GM21381 (cell line): ENCODE measurements at regions not wholly inside any gene's neighbourhood (a gene's known extent, or its start where the extent isn't known, plus 50 kb on each side); places are given as distances from the start of the nearest gene placed in this dataset.
"Not testable (repeated sequence)": the region's sequence is repeated elsewhere in the genome, so short reads cannot be mapped to it uniquely, and the experiment has no call there.

Source experiments
- ATAC-seq: cut with Tn5 transposase; IDR thresholded peaks from one replicate; pipeline ENCODE4 v1.9.1; 2021; ENCODE audit warnings: mild to moderate bottlenecking, moderate library complexity; ENCODE audit not compliant: unreplicated experiment

GRCh38 chrY:18078452-18078851 is 52.9 kb downstream of the CDY2A start:
- not testable (repeated sequence) for ATAC-seq

- ATAC-seq: not testable (repeated sequence)
Measured at GRCh38 chrY:18085910-18086309, 60.3 kb downstream of the CDY2A start.

GRCh38 chrY:18086361-18086977 is 60.9 kb downstream of the CDY2A start:
- ATAC-seq: not testable (repeated sequence)

- ATAC-seq: not testable (repeated sequence)
Measured at GRCh38 chrY:18087943-18088655, 62.5 kb downstream of the CDY2A start.

- not testable (repeated sequence) for ATAC-seq
Measured at GRCh38 chrY:18092952-18093351, 67.4 kb downstream of the CDY2A start.

- ATAC-seq: not testable (repeated sequence)
Measured at GRCh38 chrY:18105691-18106090, 80.1 kb downstream of the CDY2A start.

GRCh38 chrY:18118388-18118787 is 92.8 kb downstream of the CDY2A start:
- not testable (repeated sequence) for ATAC-seq

- not testable (repeated sequence) for ATAC-seq
Measured at GRCh38 chrY:18137718-18138117, 112.1 kb downstream of the CDY2A start.

GRCh38 chrY:18139311-18140007 is 113.9 kb downstream of the CDY2A start:
- not testable (repeated sequence) for ATAC-seq

GRCh38 chrY:18146417-18146816 is 120.8 kb downstream of the CDY2A start:
- not testable (repeated sequence) for ATAC-seq

- ATAC-seq: not testable (repeated sequence)
Measured at GRCh38 chrY:18152626-18153025, 127.0 kb downstream of the CDY2A start.

GRCh38 chrY:18165738-18166137 is 140.2 kb downstream of the CDY2A start:
- not testable (repeated sequence) for ATAC-seq

- ATAC-seq: not testable (repeated sequence)
Measured at GRCh38 chrY:18176118-18176517, 150.5 kb downstream of the CDY2A start.

- ATAC-seq: not testable (repeated sequence)
Measured at GRCh38 chrY:18188982-18189683, 163.5 kb downstream of the CDY2A start.

- ATAC-seq: not testable (repeated sequence)
Measured at GRCh38 chrY:18237580-18237979, 212.0 kb downstream of the CDY2A start.

GRCh38 chrY:18262562-18262961 is 237.0 kb downstream of the CDY2A start:
- ATAC-seq: not testable (repeated sequence)

- not testable (repeated sequence) for ATAC-seq
Measured at GRCh38 chrY:18271126-18271525, 245.5 kb downstream of the CDY2A start.

- ATAC-seq: not testable (repeated sequence)
Measured at GRCh38 chrY:18294353-18294752, 252.2 kb upstream of the HSFY1 start.

GRCh38 chrY:18298461-18298860 is 248.1 kb upstream of the HSFY1 start:
- not testable (repeated sequence) for ATAC-seq

- not testable (repeated sequence) for ATAC-seq
Measured at GRCh38 chrY:18306344-18306743, 240.2 kb upstream of the HSFY1 start.

- ATAC-seq: not testable (repeated sequence)
Measured at GRCh38 chrY:18311853-18312252, 234.7 kb upstream of the HSFY1 start.
